Activated CD4-positive, alpha-beta T cell treated with anti-CD3 and anti-CD28 coated beads, Interleukin-2, amount 10 ng/mL, durations not matched to agents 7 days and 5 days (primary cell): ENCODE measurements at regions not wholly inside any gene's neighbourhood (a gene's known extent, or its start where the extent isn't known, plus 50 kb on each side); places are given as distances from the start of the nearest gene placed in this dataset.

Experiments
- CTCF ChIA-PET: fragments of 350-600 bp; sonication (Branson Sonifier 250); formaldehyde crosslinking; loops from one replicate; lab custom pipeline; 2021; ENCODE audit warnings: antibody characterized with exemption; lab: Charles Lee
- POLR2A ChIA-PET: fragments of 350-600 bp; sonication (Branson Sonifier 250); formaldehyde crosslinking; loops from one replicate; lab custom pipeline; 2021; ENCODE audit warnings: antibody characterized with exemption; lab: Charles Lee
- DNase-seq: peaks from one replicate; pipeline ENCODE4 v3.0.0-alpha.2; 2020
- H3K27ac Mint-ChIP-seq: one replicate; pipeline ENCODE4 v1.8.0; 2021; ENCODE audit warnings: mild to moderate bottlenecking, moderate library complexity, mixed read lengths
- H3K27me3 Mint-ChIP-seq: one replicate; pipeline ENCODE4 v1.8.0; 2021; ENCODE audit warnings: mixed read lengths
- H3K36me3 Mint-ChIP-seq: one replicate; pipeline ENCODE4 v1.8.0; 2021; ENCODE audit warnings: low read depth, mixed read lengths
- H3K4me1 Mint-ChIP-seq: one replicate; pipeline ENCODE4 v1.8.0; 2021; ENCODE audit warnings: mixed read lengths
- H3K4me3 Mint-ChIP-seq: one replicate; pipeline ENCODE4 v1.8.0; 2021; ENCODE audit warnings: mild to moderate bottlenecking, moderate library complexity, mixed read lengths
- H3K9me3 Mint-ChIP-seq: one replicate; pipeline ENCODE4 v1.8.0; 2021; ENCODE audit warnings: mixed read lengths

DNA sequence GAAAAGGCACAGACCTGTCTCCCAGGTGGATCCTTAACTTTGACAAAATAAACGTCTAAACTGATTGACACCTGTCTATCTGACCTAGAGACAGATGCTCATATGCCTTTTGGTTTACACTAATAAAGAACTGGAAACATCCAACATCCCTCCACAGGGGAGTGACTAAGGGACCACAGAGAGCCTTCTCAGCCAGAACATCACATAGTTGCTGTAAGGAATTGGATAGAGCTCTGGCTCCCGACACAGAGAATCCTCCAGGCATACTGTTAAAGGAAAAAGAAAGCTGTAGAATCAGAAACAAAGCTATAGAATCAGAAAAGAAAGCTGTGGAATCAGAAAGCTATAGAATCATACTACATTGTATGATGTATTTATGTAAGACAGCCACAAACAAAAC, 258.8 kb downstream of the STK31 start:
- Mint-ChIP-seq H3K27ac (no peak overlapping the region), H3K4me1 (peaks cover 4% of the 10 kb centered on the region), H3K27me3 (peaks cover 3% of the 10 kb centered on the region), H3K4me3 (no peak overlapping the region), H3K9me3 (no peaks in the 10 kb centered on the region), H3K36me3 (no peaks in the 10 kb centered on the region)
- no peak for DNase-seq
- POLR2A ChIA-PET = no interaction called here
- CTCF ChIA-PET = no interaction called here

DNA sequence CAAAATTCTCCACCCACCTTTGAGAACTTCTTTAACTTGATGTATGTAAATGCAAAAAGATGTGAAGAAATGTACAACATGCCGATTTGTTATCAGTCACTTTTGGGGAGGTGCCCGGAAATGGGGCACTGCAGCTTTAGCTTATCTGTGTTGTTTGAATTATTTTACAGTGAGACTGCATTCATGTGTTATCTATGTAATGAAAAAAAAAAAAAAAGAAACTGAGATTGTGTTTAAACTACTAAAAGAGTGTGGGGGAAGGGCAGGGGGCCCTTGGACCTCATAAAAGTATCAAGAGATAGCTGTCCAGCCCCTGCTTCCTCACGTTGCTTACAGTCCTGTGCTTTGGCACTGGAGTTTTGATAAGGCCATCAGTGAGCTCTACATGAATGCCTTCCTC, 259.4 kb downstream of the STK31 start:
- H3K4me1 Mint-ChIP-seq = peaks cover 4% of the 10 kb centered on the region
- no peaks in the 10 kb centered on the region for H3K9me3 Mint-ChIP-seq
- ChIA-PET CTCF (interaction anchor here (1.3 kb wide), 1 partner anchor 9 kb away, joined by 4 read pairs; no protein-coding TSS in a partner anchor), POLR2A (no interaction called here)
- DNase-seq = no peak
- H3K4me3 Mint-ChIP-seq = no peak overlapping the region
- H3K27ac Mint-ChIP-seq = no peak overlapping the region
- H3K36me3 Mint-ChIP-seq = no peaks in the 10 kb centered on the region
- H3K27me3 Mint-ChIP-seq = peaks cover 4% of the 10 kb centered on the region

DNA sequence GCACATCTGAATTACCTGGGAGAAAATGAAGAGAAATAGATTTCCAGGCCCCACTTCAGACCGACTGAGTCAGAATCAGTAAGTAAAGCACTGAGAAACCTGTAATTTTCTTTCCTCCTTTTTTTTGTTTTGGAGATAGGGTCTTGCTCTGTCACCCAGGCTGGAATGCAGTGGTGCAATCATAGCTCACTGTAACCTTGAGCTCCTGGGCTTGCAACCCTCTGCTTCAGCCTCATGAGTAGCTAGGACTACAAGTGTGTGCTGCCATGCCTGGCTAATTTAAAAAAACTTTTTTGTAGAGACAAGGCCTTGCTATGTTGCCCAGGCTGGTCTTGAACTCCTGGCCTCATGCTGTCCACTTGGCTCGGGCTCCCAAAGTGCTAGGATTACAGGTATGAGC, 260.2 kb downstream of the STK31 start:
- H3K27ac Mint-ChIP-seq = no peak overlapping the region
- no peak overlapping the region for H3K4me3 Mint-ChIP-seq
- POLR2A ChIA-PET = no interaction called here
- CTCF ChIA-PET = interaction anchor here (1.3 kb wide), 1 partner anchor 9 kb away, joined by 4 read pairs; no protein-coding TSS in a partner anchor
- peaks cover 4% of the 10 kb centered on the region for H3K4me1 Mint-ChIP-seq
- H3K9me3 Mint-ChIP-seq = no peaks in the 10 kb centered on the region
- peaks cover 4% of the 10 kb centered on the region for H3K27me3 Mint-ChIP-seq
- DNase-seq = no peak
- H3K36me3 Mint-ChIP-seq = no peaks in the 10 kb centered on the region

DNA sequence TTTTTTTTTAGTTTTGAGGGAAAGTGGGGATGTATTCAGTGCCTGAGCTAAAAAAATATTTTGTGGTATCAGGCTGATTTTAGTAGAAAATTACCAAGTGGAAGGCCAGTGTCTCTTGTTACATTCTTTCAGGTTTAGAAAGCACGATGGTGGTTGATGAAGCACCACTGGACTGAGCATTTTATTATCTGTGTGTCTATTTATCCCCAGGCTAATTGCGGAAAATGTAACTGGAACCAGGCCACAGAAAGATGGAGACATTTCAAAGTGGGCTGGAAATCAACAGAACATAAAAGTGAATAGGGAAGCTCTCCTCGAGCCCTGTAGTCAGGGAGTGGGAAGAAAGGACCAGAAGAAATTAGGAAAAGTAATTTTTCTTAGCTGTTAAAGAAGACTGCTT, 261.0 kb downstream of the STK31 start:
- H3K4me1 Mint-ChIP-seq = peaks cover 4% of the 10 kb centered on the region

DNA sequence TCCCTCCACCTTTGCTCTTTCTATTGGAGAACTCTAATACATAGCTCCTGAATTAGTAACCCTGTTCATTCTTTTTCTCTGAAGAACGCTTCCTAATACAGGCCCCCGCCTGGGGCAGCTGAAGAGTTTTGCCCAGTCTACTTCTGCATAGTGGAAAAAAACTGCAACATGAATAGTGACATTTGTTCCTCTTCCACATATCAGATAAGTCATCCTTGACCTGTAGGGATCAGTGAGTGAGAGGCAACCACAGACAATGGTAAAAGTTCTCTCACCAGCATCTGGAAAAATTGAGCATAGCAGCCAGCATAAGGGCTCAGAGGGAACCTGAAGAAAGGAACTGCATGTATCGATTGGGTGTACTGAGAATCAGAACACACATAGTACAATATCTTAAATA, 262.0 kb downstream of the STK31 start:
- no peaks in the 10 kb centered on the region for H3K36me3 Mint-ChIP-seq
- H3K27ac Mint-ChIP-seq = no peak overlapping the region
- H3K27me3 Mint-ChIP-seq = peaks cover 4% of the 10 kb centered on the region
- H3K4me3 Mint-ChIP-seq = no peak overlapping the region
- no peak for DNase-seq
- peaks cover 4% of the 10 kb centered on the region for H3K4me1 Mint-ChIP-seq
- H3K9me3 Mint-ChIP-seq = no peaks in the 10 kb centered on the region
- POLR2A ChIA-PET = no interaction called here
- CTCF ChIA-PET = no interaction called here

More for the DNA sequence above, 261.0 kb downstream of the STK31 start:
- no peak for DNase-seq
- no peaks in the 10 kb centered on the region for H3K9me3 Mint-ChIP-seq
- H3K36me3 Mint-ChIP-seq = no peaks in the 10 kb centered on the region
- no peak overlapping the region for H3K27ac Mint-ChIP-seq
- peaks cover 4% of the 10 kb centered on the region for H3K27me3 Mint-ChIP-seq
- CTCF ChIA-PET = no interaction called here
- POLR2A ChIA-PET = no interaction called here
- H3K4me3 Mint-ChIP-seq = no peak overlapping the region

DNA sequence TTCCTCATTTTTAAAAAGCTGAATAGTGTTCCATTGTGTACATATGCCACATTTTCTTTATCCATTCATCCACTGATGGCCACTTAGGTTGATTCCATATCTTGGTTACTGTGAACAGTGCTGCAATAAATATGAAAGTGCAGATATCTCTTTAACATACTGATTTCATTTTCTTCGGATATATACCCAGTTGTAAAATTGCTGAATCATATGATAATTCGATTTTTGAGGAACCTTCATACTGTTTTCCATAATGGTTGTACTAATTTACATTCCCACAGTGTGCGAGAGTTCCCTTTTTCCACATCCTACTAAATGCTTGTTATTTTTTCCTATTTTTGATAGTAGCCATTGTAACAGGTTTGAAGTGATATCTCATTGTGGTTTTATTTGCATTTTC, 263.2 kb downstream of the STK31 start:
- Mint-ChIP-seq H3K36me3 (no peaks in the 10 kb centered on the region), H3K9me3 (no peaks in the 10 kb centered on the region), H3K27ac (no peak overlapping the region), H3K4me1 (no peaks in the 10 kb centered on the region), H3K27me3 (peaks cover 4% of the 10 kb centered on the region), H3K4me3 (no peak overlapping the region)
- ChIA-PET CTCF (no interaction called here), POLR2A (no interaction called here)
- DNase-seq = no peak

DNA sequence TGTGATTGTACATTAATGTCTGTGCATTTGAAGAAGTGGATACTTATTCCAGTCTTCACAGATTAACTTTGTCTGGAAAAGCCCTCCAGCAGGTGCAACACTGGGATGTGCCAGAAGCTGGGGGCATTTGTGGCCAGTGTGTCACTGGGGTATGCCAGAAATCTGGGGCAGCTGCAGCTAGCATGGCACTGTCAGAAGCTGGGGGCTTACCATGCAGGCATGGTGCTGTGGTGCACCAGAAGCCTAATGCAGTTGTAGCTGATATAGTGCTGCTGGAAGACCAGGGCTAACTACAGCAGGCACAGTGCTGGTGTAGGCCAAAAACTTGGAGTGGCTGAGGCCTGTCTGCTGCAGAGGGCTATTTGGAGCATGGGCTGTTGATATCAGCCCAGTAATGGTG, 270.1 kb downstream of the STK31 start:
- Mint-ChIP-seq H3K36me3 (no peaks in the 10 kb centered on the region), H3K4me1 (no peaks in the 10 kb centered on the region), H3K9me3 (peaks cover 6% of the 10 kb centered on the region), H3K4me3 (no peak overlapping the region), H3K27ac (no peak overlapping the region), H3K27me3 (peaks cover 1% of the 10 kb centered on the region)
- DNase-seq = no peak
- POLR2A ChIA-PET = no interaction called here
- CTCF ChIA-PET = no interaction called here

DNA sequence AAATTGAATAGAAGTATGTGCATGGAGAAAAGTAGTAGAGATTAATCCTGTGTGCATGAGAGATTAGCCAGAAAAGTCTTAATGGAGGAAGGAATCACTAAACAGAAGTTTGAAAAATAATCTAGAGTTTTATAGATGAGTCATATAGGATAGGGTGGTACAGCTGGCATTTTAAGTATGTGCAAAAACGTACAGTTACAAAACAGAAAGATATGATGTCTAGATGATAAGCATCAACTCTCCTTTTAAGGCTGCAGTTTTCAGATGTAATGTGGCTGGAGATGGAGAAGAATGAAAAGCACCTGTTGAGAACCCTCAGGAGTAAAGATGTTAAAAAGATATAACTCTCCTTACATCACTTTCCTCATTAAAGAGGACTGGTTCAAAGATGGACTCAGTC, 271.3 kb downstream of the STK31 start:
- Mint-ChIP-seq H3K27ac (no peak overlapping the region), H3K4me1 (no peaks in the 10 kb centered on the region), H3K36me3 (no peaks in the 10 kb centered on the region), H3K27me3 (peaks cover 1% of the 10 kb centered on the region), H3K4me3 (no peak overlapping the region), H3K9me3 (peaks cover 6% of the 10 kb centered on the region)
- ChIA-PET CTCF (no interaction called here), POLR2A (no interaction called here)
- no peak for DNase-seq

DNA sequence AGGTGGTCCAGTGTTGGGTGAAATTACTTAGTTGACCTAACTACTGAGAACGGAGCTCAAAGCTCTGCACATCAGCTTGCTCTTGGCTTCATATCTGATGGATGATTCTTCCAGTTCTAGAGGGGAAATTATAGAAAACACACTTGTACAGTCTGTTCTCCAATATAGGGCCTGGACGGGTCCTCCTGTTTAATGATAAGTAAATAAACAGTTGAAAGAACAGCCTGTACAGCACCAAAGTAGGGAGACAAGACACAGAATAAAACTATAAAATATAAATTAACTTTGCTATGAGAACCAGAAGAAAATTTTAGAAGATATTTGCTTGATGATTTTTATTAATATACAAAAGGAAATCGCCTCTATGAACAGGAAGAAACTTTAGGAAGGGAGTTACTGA, 271.7 kb downstream of the STK31 start:
- Mint-ChIP-seq H3K4me1 (no peaks in the 10 kb centered on the region), H3K4me3 (no peak overlapping the region), H3K36me3 (no peaks in the 10 kb centered on the region), H3K27ac (no peak overlapping the region), H3K9me3 (peaks cover 6% of the 10 kb centered on the region), H3K27me3 (peaks cover 3% of the 10 kb centered on the region)
- CTCF ChIA-PET = no interaction called here
- DNase-seq = no peak
- POLR2A ChIA-PET = no interaction called here

DNA sequence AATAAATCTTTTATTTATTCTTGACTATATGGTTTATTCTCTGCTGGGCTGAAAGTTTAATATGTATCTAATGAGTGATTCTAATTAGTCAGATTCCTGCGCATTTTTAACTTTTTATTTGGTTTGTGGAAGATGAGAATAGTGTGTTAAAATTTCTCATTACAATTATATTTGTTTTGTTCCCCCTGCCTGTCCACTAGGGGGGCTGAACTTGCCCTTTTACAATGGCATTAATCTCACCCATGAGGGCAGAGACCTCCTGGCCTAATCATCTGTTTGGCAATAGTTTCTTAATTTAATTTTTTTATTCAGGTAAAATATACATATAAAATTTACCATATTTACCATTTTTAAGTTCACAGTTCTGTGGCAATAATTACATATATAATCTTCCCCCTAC, 278.5 kb upstream of the NPY start:
- ChIA-PET CTCF (no interaction called here), POLR2A (no interaction called here)
- Mint-ChIP-seq H3K27me3 (peaks cover 7% of the 10 kb centered on the region), H3K4me3 (no peak overlapping the region), H3K27ac (no peak overlapping the region), H3K9me3 (no peaks in the 10 kb centered on the region), H3K4me1 (no peaks in the 10 kb centered on the region), H3K36me3 (no peaks in the 10 kb centered on the region)
- DNase-seq = no peak

DNA sequence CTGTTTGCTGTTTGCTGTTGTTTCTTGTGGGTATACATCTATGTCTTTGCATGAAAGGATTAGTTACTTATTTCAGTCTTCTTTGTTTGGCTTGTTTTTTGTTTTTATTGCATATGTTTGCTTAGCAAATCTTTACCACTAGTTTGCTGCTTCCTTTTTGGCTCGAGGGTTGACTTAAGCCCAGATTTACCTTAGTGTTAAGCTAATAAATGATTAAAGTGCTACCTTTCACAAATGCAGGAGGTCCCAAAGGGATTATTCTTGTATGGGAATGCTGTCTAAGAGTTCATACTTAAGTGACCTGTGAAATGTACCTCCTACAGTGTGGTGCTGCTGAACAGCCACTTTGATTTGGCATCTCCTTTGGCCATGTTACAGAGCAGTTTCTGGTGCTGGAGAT, 273.5 kb upstream of the NPY start:
- no peak overlapping the region for H3K4me3 Mint-ChIP-seq
- DNase-seq = no peak
- no peaks in the 10 kb centered on the region for H3K36me3 Mint-ChIP-seq
- H3K27me3 Mint-ChIP-seq = peaks cover 20% of the 10 kb centered on the region
- H3K27ac Mint-ChIP-seq = no peak overlapping the region
- no peaks in the 10 kb centered on the region for H3K4me1 Mint-ChIP-seq
- CTCF ChIA-PET = no interaction called here
- H3K9me3 Mint-ChIP-seq = no peaks in the 10 kb centered on the region
- POLR2A ChIA-PET = no interaction called here

DNA sequence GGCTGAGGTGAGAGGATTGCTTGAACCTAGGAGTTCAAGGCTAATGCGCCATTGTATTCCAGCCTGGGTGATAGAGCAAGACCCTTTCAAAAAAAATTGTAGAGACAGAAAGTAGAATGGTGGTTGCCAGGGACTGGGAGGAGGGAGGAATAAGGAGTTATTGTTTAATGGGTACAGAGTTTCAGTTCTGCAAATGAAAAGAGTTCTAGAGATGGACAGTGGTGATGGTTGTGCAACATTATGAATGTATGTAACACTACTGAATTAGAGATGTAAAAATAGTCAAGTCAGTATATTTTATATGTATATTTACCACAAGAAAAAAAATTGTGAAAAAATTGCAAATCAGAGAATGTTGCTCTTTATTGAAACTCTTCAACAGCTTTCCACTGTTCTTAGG, 266.5 kb upstream of the NPY start:
- no peaks in the 10 kb centered on the region for H3K4me1 Mint-ChIP-seq
- no peaks in the 10 kb centered on the region for H3K9me3 Mint-ChIP-seq
- POLR2A ChIA-PET = no interaction called here
- no peak for DNase-seq
- H3K27ac Mint-ChIP-seq = no peak overlapping the region
- no peaks in the 10 kb centered on the region for H3K36me3 Mint-ChIP-seq
- H3K27me3 Mint-ChIP-seq = peaks cover 8% of the 10 kb centered on the region
- CTCF ChIA-PET = interaction anchor here (0.8 kb wide), 1 partner anchor 1025 kb away, joined by 3 read pairs; no protein-coding TSS in a partner anchor
- H3K4me3 Mint-ChIP-seq = no peak overlapping the region

DNA sequence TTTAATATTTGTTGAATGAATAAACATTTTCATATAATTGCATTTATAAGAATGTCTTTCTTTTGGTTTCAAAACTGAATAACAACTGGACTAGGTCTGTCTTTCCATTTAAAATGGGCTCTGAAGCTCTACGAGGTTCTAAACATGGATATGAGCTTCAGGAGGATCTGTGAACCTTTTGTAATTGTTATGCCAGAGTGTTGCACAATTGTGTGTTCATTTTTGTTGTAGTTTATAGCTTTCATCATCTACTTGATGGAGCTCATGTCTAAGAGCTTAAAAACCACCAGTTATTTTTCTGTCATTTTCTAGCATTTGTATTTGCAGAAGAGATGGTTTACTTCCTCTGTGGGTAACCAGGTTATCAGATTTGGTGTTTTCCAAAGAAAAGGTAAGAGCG, 265.7 kb upstream of the NPY start:
- Mint-ChIP-seq H3K36me3 (no peaks in the 10 kb centered on the region), H3K27me3 (peaks cover 3% of the 10 kb centered on the region), H3K27ac (no peak overlapping the region), H3K4me1 (no peaks in the 10 kb centered on the region), H3K9me3 (no peaks in the 10 kb centered on the region), H3K4me3 (no peak overlapping the region)
- POLR2A ChIA-PET = no interaction called here
- no peak for DNase-seq
- CTCF ChIA-PET = no interaction called here

DNA sequence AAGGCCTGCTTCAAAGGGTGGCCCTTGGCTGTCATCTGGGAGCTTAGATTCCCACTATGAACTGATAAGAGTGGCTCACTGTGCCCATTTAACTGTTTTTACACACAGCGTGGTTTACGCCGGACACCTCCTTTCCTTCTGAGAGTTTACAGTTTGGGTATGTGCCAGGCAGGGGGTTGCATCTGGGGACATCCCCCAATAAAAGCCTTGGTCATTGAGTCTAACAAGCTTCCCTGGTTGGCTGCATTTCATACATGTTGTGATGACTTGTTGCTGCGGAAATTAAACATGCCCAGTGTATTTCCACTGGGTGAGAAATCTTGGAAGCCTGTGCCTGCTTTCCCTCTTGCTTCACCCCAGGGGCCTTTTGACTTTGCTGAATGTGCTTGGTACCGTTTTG, 264.1 kb upstream of the NPY start:
- Mint-ChIP-seq H3K4me3 (no peak overlapping the region), H3K4me1 (no peaks in the 10 kb centered on the region), H3K27ac (no peak overlapping the region), H3K27me3 (peaks cover 3% of the 10 kb centered on the region), H3K36me3 (no peaks in the 10 kb centered on the region), H3K9me3 (no peaks in the 10 kb centered on the region)
- DNase-seq = no peak
- ChIA-PET CTCF (no interaction called here), POLR2A (no interaction called here)
